ENCODE measurements at regions not wholly inside any gene's neighbourhood (a gene's known extent, or its start where the extent isn't known, plus 50 kb on each side); places are given as distances from the start of the nearest gene placed in this dataset.

DNA sequence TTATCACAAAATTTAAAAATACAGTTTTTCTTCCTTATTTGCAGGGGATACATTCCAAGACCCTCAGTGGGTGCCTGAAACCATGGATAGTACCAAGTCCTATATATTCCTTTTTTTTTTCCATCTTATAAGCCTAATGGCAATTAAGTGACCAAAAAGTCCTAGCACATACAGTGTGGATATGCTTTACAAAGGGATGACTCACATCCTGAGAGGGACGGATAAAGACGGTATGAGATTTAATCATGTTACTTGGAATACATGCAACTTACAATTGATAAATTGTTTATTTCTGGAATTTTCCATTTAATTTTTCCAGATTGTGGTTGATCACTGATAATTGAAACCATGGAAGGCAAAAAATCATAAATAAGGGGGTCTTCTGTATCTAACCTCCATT is 181.2 kb upstream of the BRINP3 start:
- no peaks in the 10 kb centered on the region for H4K20me1 ChIP-seq (ENCODE audit: insufficient read depth, low read length)
- in situ Hi-C loops (cut with HindIII; ENCODE audit: extremely low pct_ligation_motif_present, low pct_unique_long_range_greater_than_20kb) (no loop called here), intact Hi-C loops (cut with micrococcal nuclease; ENCODE audit: unreplicated experiment) (no loop called here)
- BruUV-seq (replicated peaks), result no TSS peak
- POLR2A ChIA-PET, result no interaction called here
- ATAC-seq (no peak), DNase-seq (ENCODE audit: low spot score) (no peak), FAIRE-seq (no peak)
- no peak overlapping the region for H2AFZ ChIP-seq (ENCODE audit: low read length)
- H3K4me1 ChIP-seq (ENCODE audit: insufficient read depth, low read length), result no peaks in the 10 kb centered on the region
- H3K27ac ChIP-seq (ENCODE audit: extremely low read length, insufficient read depth, low read length), result no peak overlapping the region
- no peaks in the 10 kb centered on the region for H3K9me3 ChIP-seq (ENCODE audit: low read length)
- 40% methylated on average over 2 of the region's 2 CpGs for WGBS (ENCODE audit: low lambda C conversion rate)
- no peak overlapping the region for H3K4me2 ChIP-seq (ENCODE audit: low read depth, low read length)
- H3K36me3 ChIP-seq (replicated peaks in 1 of 2; ENCODE audit: control insufficient read depth in 1 of 2, insufficient read depth in 2 of 2, low read length in 2 of 2), result no peaks in the 10 kb centered on the region
- H3K79me2 ChIP-seq (ENCODE audit: insufficient read depth, low read length), result no peaks in the 10 kb centered on the region
- no peak for TF ChIP-seq NR1H2 (CRISPR knock-in tag; IDR thresholded peaks at IDR 0.05; ENCODE audit: borderline replicate concordance, low read depth)
- no peak for TF ChIP-seq ZNF549 (CRISPR knock-in tag; IDR thresholded peaks at IDR 0.05)
- no peak for TF ChIP-seq HOXA7 (CRISPR knock-in tag; IDR thresholded peaks at IDR 0.05)
- TF ChIP-seq ZFP41 (CRISPR knock-in tag; IDR thresholded peaks at IDR 0.05; ENCODE audit: borderline replicate concordance), result no peak
- TF ChIP-seq ZNF296 (CRISPR knock-in tag; conservative IDR thresholded peaks at IDR 0.05), result no peak
- no peak for TF ChIP-seq PITX1 (CRISPR knock-in tag; IDR thresholded peaks at IDR 0.05)
- no peak for TF ChIP-seq PPARG (CRISPR knock-in tag; conservative IDR thresholded peaks at IDR 0.05)
- no peak for TF ChIP-seq KLF11 (CRISPR knock-in tag; IDR thresholded peaks at IDR 0.05)
- no peak for TF ChIP-seq MXD4 (CRISPR knock-in tag; IDR thresholded peaks at IDR 0.05)
- TF ChIP-seq SKI (IDR thresholded peaks at IDR 0.05; ENCODE audit: partially characterized antibody), result no peak
- no peak for TF ChIP-seq ZNF317 (CRISPR knock-in tag; IDR thresholded peaks at IDR 0.05)
- no peak for TF ChIP-seq ZNF335 (CRISPR knock-in tag; IDR thresholded peaks at IDR 0.05)
- TF ChIP-seq SRSF1 (optimal IDR thresholded peaks at IDR 0.05; ENCODE audit: low read depth, low read length), result no peak
- TF ChIP-seq REPIN1 (CRISPR knock-in tag; IDR thresholded peaks at IDR 0.05; ENCODE audit: borderline replicate concordance, low read depth), result no peak
- no peak for TF ChIP-seq ZNF563 (CRISPR knock-in tag; IDR thresholded peaks at IDR 0.05)
- no peak for TF ChIP-seq ZNF841 (CRISPR knock-in tag; IDR thresholded peaks at IDR 0.05; ENCODE audit: borderline replicate concordance)
- no peak for TF ChIP-seq ZNF747 (CRISPR knock-in tag; IDR thresholded peaks at IDR 0.05; ENCODE audit: borderline replicate concordance)
- TF ChIP-seq, protein P1, sequence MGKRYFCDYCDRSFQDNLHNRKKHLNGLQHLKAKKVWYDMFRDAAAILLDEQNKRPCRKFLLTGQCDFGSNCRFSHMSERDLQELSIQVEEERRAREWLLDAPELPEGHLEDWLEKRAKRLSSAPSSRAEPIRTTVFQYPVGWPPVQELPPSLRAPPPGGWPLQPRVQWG (CRISPR knock-in tag; IDR thresholded peaks at IDR 0.05; ENCODE audit: borderline replicate concordance, low read depth), result no peak
- TF ChIP-seq, protein P2, sequence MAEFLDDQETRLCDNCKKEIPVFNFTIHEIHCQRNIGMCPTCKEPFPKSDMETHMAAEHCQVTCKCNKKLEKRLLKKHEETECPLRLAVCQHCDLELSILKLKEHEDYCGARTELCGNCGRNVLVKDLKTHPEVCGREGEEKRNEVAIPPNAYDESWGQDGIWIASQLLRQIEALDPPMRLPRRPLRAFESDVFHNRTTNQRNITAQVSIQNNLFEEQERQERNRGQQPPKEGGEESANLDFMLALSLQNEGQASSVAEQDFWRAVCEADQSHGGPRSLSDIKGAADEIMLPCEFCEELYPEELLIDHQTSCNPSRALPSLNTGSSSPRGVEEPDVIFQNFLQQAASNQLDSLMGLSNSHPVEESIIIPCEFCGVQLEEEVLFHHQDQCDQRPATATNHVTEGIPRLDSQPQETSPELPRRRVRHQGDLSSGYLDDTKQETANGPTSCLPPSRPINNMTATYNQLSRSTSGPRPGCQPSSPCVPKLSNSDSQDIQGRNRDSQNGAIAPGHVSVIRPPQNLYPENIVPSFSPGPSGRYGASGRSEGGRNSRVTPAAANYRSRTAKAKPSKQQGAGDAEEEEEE (CRISPR knock-in tag; IDR thresholded peaks at IDR 0.05; ENCODE audit: borderline replicate concordance), result no peak
- CTCF ChIA-PET (ENCODE audit: low intra/inter-chr PET ratio, low total read pairs), result no interaction called here
- H3K27me3 ChIP-seq (ENCODE audit: control insufficient read depth in 1 of 2, insufficient read depth in 2 of 2, low read length in 2 of 2), result no peaks in the 10 kb centered on the region
- no peak overlapping the region for H3K9ac ChIP-seq (ENCODE audit: insufficient read depth, low read depth, low read length)
- no peak overlapping the region for H3K4me3 ChIP-seq (replicated peaks in 1 of 3; ENCODE audit: insufficient read depth in 1 of 3, low read depth in 2 of 3, low read length in 3 of 3)

All from HepG2 (cell line).